A673 (cell line): ENCODE measurements at regions not wholly inside any gene's neighbourhood (a gene's known extent, or its start where the extent isn't known, plus 50 kb on each side); places are given as distances from the start of the nearest gene placed in this dataset.

Experiments
- BruUV-seq: library from RNA; stranded (reverse); fragments of 400-500 nt; replicated peaks from 2 replicates; lab custom pipeline; 2021; lab: Mats Ljungman, UMichigan
- CTCF ChIA-PET: fragments of 300-600 bp; sonication (Branson Sonifier 250); formaldehyde crosslinking; loops from one replicate; lab custom pipeline; 2022; ENCODE audit warnings: antibody characterized with exemption; lab: Charles Lee
- POLR2A ChIA-PET: fragments of 300-600 bp; sonication (Branson Sonifier 250); formaldehyde crosslinking; loops from one replicate; lab custom pipeline; 2022; ENCODE audit warnings: antibody characterized with exemption; ENCODE audit not compliant: low non-redundant PET; lab: Charles Lee
- DNase-seq: peaks from one replicate; pipeline ENCODE4 v3.0.0-alpha.2; 2015; ENCODE audit warnings: low spot score
- H3K27ac ChIP-seq: fragments of 200-600 bp; sonication (generic); 2 replicates; pipeline ENCODE4 v1.5.1; 2016; ENCODE audit warnings: mixed run types, low read depth, mild to moderate bottlenecking, mixed read lengths, antibody characterized with exemption, low read length; ENCODE audit not compliant: poor library complexity, severe bottlenecking
- H3K27me3 ChIP-seq: fragments of 200-600 bp; sonication (generic); replicated peaks from 2 replicates; pipeline ENCODE4 v1.6.1; 2017; ENCODE audit warnings: mixed run types, low read depth, mild to moderate bottlenecking, mixed read lengths, antibody characterized with exemption, low read length; ENCODE audit not compliant: insufficient read depth, poor library complexity
- H3K36me3 ChIP-seq: fragments of 200-600 bp; sonication (generic); 2 replicates; pipeline ENCODE4 v1.6.1; 2016; ENCODE audit warnings: mixed run types, mild to moderate bottlenecking, mixed read lengths, antibody characterized with exemption, low read length; ENCODE audit not compliant: insufficient read depth, poor library complexity, severe bottlenecking
- H3K4me1 ChIP-seq: fragments of 200-600 bp; sonication (generic); 2 replicates; pipeline ENCODE4 v1.6.1; 2017; ENCODE audit warnings: mixed run types, mild to moderate bottlenecking, mixed read lengths, antibody characterized with exemption, low read length; ENCODE audit not compliant: insufficient read depth, poor library complexity, severe bottlenecking
- H3K4me3 ChIP-seq: fragments of 200-600 bp; sonication (generic); 2 replicates; pipeline ENCODE4 v1.5.1; 2016; ENCODE audit warnings: low read depth, mixed run types, mild to moderate bottlenecking, mixed read lengths, low read length; ENCODE audit not compliant: poor library complexity, severe bottlenecking
- H3K9me3 ChIP-seq: fragments of 200-600 bp; sonication (generic); 2 replicates; pipeline ENCODE4 v1.6.1; 2016; ENCODE audit warnings: mixed run types, low read depth, mild to moderate bottlenecking, mixed read lengths, antibody characterized with exemption, low read length; ENCODE audit not compliant: poor library complexity, severe bottlenecking
- CTCF ChIP-seq: fragments of 300-800, 200-600 bp; sonication (generic); conservative IDR thresholded peaks from 2 replicates; pipeline ENCODE4 v1.5.1; 2017; ENCODE audit warnings: low read depth, mild to moderate bottlenecking, antibody characterized with exemption, low read length, moderate library complexity, mixed read lengths
- EZH2 ChIP-seq: fragments of 200-600 bp; sonication (generic); IDR thresholded peaks from 2 replicates; pipeline ENCODE4 v1.6.1; 2017; ENCODE audit warnings: borderline replicate concordance, low read depth, mild to moderate bottlenecking, mixed read lengths, antibody characterized with exemption, low read length; ENCODE audit not compliant: poor library complexity, severe bottlenecking
- intact Hi-C: fragments of 100-400 bp; cut with micrococcal nuclease; formaldehyde crosslinking; loops from one replicate; pipeline ENCODE4 v1.10.0; 2022; ENCODE audit not compliant: unreplicated experiment

- POLR2A ChIA-PET, result no interaction called here
- H3K36me3 ChIP-seq, result no peaks in the 10 kb centered on the region
- no peak overlapping the region for H3K27ac ChIP-seq
- TF ChIP-seq EZH2, result no peak
- no peak for TF ChIP-seq CTCF
- H3K4me1 ChIP-seq, result no peaks in the 10 kb centered on the region
- H3K4me3 ChIP-seq, result no peak overlapping the region
- no peaks in the 10 kb centered on the region for H3K9me3 ChIP-seq
- no peaks in the 10 kb centered on the region for H3K27me3 ChIP-seq
- CTCF ChIA-PET, result no interaction called here
- intact Hi-C loops, result no loop called here
- DNase-seq, result no peak
- no TSS peak for BruUV-seq
Measured at GRCh38 chr4:124152132-124152531, 560.4 kb downstream of the ANKRD50 start.

- CTCF ChIA-PET, result no interaction called here
- Histone ChIP-seq H3K4me1 (no peaks in the 10 kb centered on the region), H3K36me3 (no peaks in the 10 kb centered on the region), H3K4me3 (no peak overlapping the region), H3K27ac (no peak overlapping the region), H3K27me3 (no peaks in the 10 kb centered on the region), H3K9me3 (no peaks in the 10 kb centered on the region)
- TF ChIP-seq EZH2 (no peak), CTCF (no peak)
- POLR2A ChIA-PET, result no interaction called here
- BruUV-seq, result no TSS peak
- DNase-seq, result no peak
- intact Hi-C loops, result no loop called here
Measured at GRCh38 chr4:124155239-124155638, 557.3 kb downstream of the ANKRD50 start.

GRCh38 chr4:124157396-124158083 is 555.0 kb downstream of the ANKRD50 start:
- POLR2A ChIA-PET, result no interaction called here
- TF ChIP-seq CTCF, result no peak
- no peak for TF ChIP-seq EZH2
- CTCF ChIA-PET, result no interaction called here

More at GRCh38 chr4:124157396-124158083, 555.0 kb downstream of the ANKRD50 start:
- Histone ChIP-seq H3K27ac (no peak overlapping the region), H3K4me3 (no peak overlapping the region), H3K9me3 (no peaks in the 10 kb centered on the region), H3K27me3 (no peaks in the 10 kb centered on the region), H3K4me1 (no peaks in the 10 kb centered on the region), H3K36me3 (no peaks in the 10 kb centered on the region)
- DNase-seq, result no peak
- intact Hi-C loops, result no loop called here
- no TSS peak for BruUV-seq
